Activated naive CD8-positive, alpha-beta T cell treated with anti-CD3 and anti-CD28 coated beads for 36 hours (primary cell): ENCODE measurements at regions not wholly inside any gene's neighbourhood (a gene's known extent, or its start where the extent isn't known, plus 50 kb on each side); places are given as distances from the start of the nearest gene placed in this dataset.
A peak's percentile ranks its signal among the peaks of the same experiment; 100 is the strongest.

Source experiments
- DNase-seq: peaks from one replicate; pipeline ENCODE4 v3.0.0; 2021
- H3K27ac Mint-ChIP-seq: one replicate; pipeline ENCODE4 v1.8.0; 2022; ENCODE audit warnings: mild to moderate bottlenecking, moderate library complexity, mixed read lengths
- H3K27me3 Mint-ChIP-seq: one replicate; pipeline ENCODE4 v1.8.0; 2022; ENCODE audit warnings: mild to moderate bottlenecking, mixed read lengths
- H3K36me3 Mint-ChIP-seq: one replicate; pipeline ENCODE4 v1.8.0; 2021; ENCODE audit warnings: mild to moderate bottlenecking, mixed read lengths
- H3K4me1 Mint-ChIP-seq: one replicate; pipeline ENCODE4 v1.8.0; 2021; ENCODE audit warnings: mixed read lengths
- H3K4me3 Mint-ChIP-seq: one replicate; pipeline ENCODE4 v1.8.0; 2022; ENCODE audit warnings: mild to moderate bottlenecking, moderate library complexity, mixed read lengths
- H3K9me3 Mint-ChIP-seq: one replicate; pipeline ENCODE4 v1.8.0; 2022; ENCODE audit warnings: mixed read lengths

DNA sequence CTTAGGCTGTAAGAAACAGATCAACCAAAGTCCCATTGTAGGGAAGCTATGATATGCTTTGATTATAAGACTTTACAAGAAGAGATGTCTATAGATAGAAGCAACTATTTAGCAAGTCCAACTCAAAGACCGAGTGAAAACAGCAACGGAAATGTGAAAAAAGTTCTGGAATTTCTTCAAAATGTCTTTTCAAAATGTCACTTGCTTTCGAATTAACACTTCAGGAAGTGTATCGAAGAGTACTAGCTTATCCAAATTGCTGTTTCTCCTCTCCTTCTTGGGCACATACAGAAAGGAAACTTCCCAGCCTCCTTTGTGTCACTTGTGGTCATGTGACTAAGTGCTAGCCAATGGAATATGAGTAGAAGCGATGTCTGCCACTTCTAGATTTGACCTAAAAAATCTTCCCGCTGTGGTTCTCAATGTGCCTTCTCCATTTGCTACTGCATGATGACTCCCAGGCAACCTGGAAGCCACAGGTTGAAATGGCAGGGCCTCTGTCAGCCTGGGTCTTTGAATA lies 89.9 kb downstream of the TSEN15 start:
- Mint-ChIP-seq H3K4me1 (no peaks in the 10 kb centered on the region), H3K27ac (no peak overlapping the region), H3K36me3 (peaks cover 8% of the 10 kb centered on the region), H3K9me3 (peaks cover 6% of the 10 kb centered on the region), H3K27me3 (peaks cover 13% of the 10 kb centered on the region), H3K4me3 (no peak overlapping the region)
- DNase-seq: no peak

DNA sequence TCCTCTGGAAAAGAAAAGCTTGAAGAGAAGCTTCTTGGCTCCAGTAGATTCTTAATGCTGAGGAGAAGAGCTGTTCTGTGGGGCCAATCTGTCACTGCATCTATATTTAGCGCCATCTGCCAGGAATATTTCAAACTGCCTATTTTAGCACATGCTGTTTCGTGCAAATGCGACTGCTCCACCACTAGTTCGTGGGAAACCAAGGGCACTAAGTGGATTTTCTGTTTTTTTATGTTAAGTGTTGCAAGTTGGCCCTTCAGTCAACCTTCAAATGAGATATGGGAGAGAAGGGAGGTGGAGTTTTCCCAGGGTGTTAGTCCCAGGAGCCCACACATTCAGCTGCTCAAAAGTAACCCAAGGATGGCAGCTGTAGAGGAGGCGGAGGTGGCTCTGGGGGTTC lies 91.9 kb downstream of the TSEN15 start:
- DNase-seq: no peak
- Mint-ChIP-seq H3K9me3 (no peaks in the 10 kb centered on the region), H3K27me3 (peaks cover 17% of the 10 kb centered on the region), H3K27ac (no peak overlapping the region), H3K36me3 (no peaks in the 10 kb centered on the region), H3K4me1 (no peaks in the 10 kb centered on the region), H3K4me3 (no peak overlapping the region)

DNA sequence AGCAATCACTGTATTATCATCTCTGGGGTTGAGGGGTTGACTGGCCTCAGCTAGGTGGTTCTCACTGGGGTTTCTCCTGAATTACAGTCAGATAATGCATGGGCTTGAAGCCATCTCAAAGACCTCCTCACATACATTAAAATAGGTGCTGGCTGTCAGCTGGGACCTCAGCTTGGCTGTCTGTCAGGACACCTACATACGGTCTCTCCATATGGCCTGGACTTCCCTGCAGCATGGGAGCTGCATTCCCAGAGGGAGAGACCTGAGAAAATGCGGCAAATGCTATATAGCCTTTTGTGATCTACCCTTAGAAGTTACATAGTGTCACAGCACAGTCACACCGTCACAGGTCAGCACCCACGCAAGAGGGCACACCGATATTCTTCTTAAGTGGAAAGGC lies 93.6 kb downstream of the TSEN15 start:
- no peaks in the 10 kb centered on the region for H3K9me3 Mint-ChIP-seq
- H3K27me3 Mint-ChIP-seq: peaks cover 17% of the 10 kb centered on the region
- no peak for DNase-seq
- H3K4me3 Mint-ChIP-seq: no peak overlapping the region
- no peaks in the 10 kb centered on the region for H3K36me3 Mint-ChIP-seq
- no peak overlapping the region for H3K27ac Mint-ChIP-seq
- no peaks in the 10 kb centered on the region for H3K4me1 Mint-ChIP-seq

DNA sequence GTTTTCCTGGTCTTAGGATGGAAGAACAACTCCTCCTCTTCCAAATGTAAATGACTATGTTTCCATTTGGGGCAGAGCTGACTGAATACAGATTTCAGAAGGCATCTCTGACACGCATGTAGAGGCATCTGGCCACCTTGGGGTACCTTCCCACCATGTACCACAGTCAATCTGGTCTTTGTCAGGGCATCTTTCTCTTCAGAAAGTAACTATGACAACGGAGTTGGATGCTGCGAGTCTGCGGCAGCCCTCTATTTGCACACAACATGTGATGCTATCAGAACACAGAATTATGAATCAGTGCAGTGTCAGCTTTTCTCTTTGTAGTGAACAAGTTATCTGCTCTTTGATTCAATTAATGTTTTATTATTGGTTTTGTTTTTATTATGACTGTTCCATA lies 94.7 kb downstream of the TSEN15 start:
- no peaks in the 10 kb centered on the region for H3K4me1 Mint-ChIP-seq
- no peak for DNase-seq
- no peak overlapping the region for H3K4me3 Mint-ChIP-seq
- H3K27me3 Mint-ChIP-seq: peaks cover 21% of the 10 kb centered on the region
- no peaks in the 10 kb centered on the region for H3K36me3 Mint-ChIP-seq
- H3K9me3 Mint-ChIP-seq: no peaks in the 10 kb centered on the region
- no peak overlapping the region for H3K27ac Mint-ChIP-seq

DNA sequence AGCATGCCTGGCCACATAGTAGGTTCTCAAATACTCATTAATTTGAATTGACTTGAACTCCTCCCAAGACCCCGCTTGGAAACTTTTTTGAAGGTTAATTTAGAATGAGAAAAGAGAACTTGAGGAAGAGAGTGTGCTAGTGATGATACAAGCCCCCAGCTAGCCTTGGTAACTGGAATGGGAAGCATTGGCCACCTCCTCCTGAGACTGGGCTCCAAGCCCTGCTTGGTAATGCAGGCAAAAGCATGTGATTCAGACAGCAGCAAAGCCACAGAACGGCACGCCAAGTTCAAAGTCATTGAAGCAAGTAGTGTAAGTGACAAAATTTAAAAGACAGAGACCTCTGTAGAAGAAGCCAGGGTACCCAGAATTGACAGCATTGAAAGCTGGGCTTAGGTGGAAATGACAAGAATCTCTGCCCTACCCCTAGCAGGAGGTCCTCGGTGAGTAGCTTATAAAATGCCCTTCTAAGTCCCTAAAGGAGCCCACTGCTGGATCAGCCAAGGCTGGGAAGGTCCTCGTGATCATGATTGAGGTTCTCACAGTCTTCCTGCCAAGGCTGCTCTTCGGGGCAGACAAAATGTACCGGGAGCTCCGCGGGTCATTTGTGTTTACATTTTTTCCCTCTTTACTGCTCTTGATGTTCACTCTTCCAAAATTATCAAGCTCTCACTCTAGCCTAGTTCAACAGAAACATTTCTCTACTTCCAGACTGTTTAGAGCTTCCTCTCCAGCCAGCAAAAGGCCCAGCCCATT lies 99.4 kb downstream of the TSEN15 start:
- peaks cover 41% of the 10 kb centered on the region for H3K27me3 Mint-ChIP-seq
- no peak for DNase-seq
- H3K9me3 Mint-ChIP-seq: no peaks in the 10 kb centered on the region
- H3K4me1 Mint-ChIP-seq: peaks cover 13% of the 10 kb centered on the region
- no peak overlapping the region for H3K27ac Mint-ChIP-seq
- H3K4me3 Mint-ChIP-seq: no peak overlapping the region
- H3K36me3 Mint-ChIP-seq: no peaks in the 10 kb centered on the region

DNA sequence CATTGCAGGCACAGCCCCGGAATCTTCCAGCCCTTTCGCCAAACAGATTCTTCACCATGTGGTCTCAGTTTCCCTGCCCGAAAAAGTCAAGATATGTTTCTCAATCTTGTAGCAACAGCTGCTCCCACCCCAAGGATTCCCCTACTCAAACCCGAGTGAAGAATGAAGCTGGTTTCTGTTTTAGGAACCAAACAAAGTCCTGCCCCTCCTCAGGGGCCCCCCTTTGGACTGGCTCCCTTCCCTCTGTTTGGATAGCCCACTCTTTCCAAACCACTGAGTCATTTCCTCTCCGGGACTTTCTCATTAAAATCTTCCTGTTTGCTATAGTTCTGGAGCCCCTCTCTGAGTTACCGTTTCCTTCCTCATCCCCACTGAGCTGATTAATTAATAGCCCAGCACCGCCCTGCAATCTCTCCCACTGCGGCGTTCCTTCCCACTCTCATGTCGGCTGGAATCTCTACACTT lies 100.9 kb downstream of the TSEN15 start:
- no peaks in the 10 kb centered on the region for H3K36me3 Mint-ChIP-seq
- H3K4me1 Mint-ChIP-seq: peaks cover 13% of the 10 kb centered on the region
- H3K27me3 Mint-ChIP-seq: peaks cover 47% of the 10 kb centered on the region
- H3K4me3 Mint-ChIP-seq: peak overlapping the region; percentile 62
- no peaks in the 10 kb centered on the region for H3K9me3 Mint-ChIP-seq
- no peak for DNase-seq
- no peak overlapping the region for H3K27ac Mint-ChIP-seq

DNA sequence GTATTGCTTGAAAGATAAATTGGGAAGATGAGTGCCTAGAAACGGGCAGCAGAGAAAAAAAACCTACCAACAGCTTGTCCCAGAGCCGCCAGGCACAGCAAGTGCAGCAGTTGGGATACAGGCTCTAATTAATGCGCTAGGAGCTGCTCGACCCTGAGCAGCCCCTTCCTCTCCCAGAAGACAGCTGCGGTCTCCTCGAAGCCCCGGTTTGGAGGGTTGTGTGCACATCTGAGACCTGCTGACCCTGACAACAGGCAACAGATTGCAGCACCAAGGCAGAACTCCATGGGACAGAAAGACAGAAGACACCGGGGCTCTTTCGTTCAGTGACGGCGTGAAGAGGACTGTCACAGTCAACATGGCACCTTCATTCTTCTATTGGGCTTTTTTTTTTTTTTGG lies 101.4 kb downstream of the TSEN15 start:
- Mint-ChIP-seq H3K27ac (no peak overlapping the region), H3K4me3 (peak overlapping the region; percentile 62), H3K4me1 (peaks cover 13% of the 10 kb centered on the region), H3K9me3 (no peaks in the 10 kb centered on the region), H3K27me3 (peaks cover 44% of the 10 kb centered on the region), H3K36me3 (no peaks in the 10 kb centered on the region)
- DNase-seq: no peak

DNA sequence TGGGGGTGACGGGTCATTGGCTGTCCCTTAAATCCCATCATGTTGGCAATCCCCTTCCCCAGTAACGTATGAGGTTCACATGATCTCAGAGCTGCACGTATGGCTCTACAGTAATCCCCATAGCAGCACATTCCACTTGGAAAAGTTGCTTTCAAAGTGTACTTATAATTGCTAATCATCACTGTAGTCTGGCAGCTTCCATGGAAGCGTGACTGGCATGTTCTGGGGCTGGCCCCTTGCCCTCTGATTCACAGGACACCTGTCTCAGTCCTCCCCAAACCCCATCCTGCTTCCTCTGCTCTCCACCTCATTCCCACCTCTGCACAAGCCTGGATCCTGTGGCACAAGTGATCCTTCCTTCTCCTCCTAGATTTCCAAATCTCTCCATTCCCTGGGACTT lies 102.2 kb downstream of the TSEN15 start:
- no peak for DNase-seq
- no peak overlapping the region for H3K4me3 Mint-ChIP-seq
- peaks cover 48% of the 10 kb centered on the region for H3K27me3 Mint-ChIP-seq
- no peaks in the 10 kb centered on the region for H3K9me3 Mint-ChIP-seq
- no peak overlapping the region for H3K27ac Mint-ChIP-seq
- H3K36me3 Mint-ChIP-seq: no peaks in the 10 kb centered on the region
- peaks cover 13% of the 10 kb centered on the region for H3K4me1 Mint-ChIP-seq

DNA sequence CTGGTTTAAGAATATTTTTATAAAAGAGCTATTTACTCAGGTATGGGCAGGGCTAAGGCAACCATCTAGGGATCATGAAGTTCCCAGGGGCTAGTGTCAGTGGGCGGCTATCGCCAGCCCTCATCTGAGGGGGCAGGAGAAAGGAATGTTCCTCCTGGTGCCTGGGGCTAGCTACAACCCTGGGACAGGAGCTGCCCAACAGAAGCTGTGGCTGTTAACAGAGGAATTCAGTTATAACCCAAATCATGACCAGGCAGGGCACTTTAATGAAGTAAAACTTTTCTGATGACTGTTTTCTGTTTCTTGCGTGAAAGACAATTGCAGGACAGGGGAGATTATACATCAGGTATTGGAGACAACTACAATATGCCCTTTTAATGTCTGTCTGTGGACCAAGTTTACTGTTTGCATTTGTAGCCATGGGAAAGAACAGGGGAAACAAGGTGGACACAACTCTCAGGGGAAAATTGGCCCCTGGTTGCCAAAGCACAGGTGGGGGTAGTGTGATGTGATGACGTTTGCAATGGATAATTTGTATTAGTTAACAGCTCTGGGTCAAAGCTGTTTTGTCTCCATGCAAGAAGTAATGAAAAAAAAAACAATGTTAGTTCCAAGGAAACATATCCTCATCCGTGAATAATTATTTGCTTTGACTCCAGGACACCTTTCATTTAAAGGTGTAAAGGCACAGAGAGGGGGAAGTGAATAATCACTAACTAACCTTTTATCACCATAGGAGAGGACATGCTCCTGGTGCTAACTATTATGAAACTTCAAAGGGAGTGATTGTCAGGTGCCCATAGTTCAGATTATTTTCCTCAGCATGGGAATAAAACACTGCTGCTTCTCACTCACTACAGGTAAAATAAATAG lies 105.2 kb downstream of the TSEN15 start:
- Mint-ChIP-seq H3K4me1 (peaks cover 13% of the 10 kb centered on the region), H3K36me3 (no peaks in the 10 kb centered on the region), H3K27me3 (peaks cover 38% of the 10 kb centered on the region), H3K9me3 (no peaks in the 10 kb centered on the region), H3K27ac (no peak overlapping the region), H3K4me3 (no peak overlapping the region)
- DNase-seq: no peak

DNA sequence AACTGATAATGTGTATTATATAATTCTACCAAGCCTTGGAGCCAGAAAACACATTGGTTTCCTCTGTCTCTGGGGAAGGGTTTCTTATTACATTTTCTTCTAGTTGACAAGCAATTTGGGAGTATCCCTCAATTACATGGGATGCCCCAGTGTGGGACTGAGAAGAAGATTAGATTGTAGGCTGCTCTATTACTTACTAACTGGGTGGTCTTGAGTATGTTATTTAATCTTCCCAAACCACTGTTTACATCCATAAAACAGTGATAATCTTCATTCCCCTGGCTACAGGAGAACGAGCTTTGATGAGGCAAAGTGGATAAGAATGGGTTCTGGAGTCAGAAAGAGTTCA lies 105.8 kb downstream of the TSEN15 start:
- no peak for DNase-seq
- Mint-ChIP-seq H3K9me3 (no peaks in the 10 kb centered on the region), H3K27me3 (peaks cover 32% of the 10 kb centered on the region), H3K4me3 (no peak overlapping the region), H3K4me1 (peaks cover 9% of the 10 kb centered on the region), H3K36me3 (no peaks in the 10 kb centered on the region), H3K27ac (no peak overlapping the region)

DNA sequence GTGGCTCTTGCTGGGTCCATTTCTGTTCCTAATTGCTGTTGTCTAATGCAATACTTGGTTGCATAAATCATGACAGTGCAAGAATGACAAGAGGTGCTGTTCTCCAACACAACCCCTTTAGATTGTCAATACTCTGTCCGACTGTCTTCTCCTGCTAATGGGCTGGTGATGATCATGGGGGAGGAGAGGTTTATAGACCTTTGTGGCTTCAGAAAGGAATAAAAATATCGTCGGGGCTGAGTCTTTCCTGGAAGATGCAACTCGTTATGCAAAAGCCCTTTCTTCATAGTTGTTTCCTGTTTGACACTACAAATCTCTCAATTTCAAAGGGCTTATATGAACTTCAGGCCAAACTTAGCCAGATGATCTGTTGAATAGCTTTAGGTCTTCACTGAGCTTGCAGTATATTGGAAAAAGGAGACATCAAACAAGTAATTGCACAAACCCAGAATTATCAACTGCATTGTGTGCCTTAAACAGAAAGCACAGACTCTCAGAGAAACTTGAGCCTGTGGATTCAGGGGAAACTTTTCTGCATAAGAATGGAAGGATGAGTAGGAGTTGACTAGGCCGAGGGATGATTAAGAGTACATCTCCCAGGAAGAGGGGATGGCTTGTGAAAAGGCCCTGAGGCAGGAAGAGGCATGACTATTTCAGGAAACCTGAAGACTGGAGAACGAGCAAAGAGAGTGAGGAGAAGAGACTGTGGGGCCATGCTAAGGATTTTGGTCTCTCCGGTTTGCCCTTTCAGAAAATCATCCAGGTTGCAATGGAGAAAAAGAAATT lies 107.6 kb downstream of the TSEN15 start:
- no peaks in the 10 kb centered on the region for H3K36me3 Mint-ChIP-seq
- no peaks in the 10 kb centered on the region for H3K9me3 Mint-ChIP-seq
- H3K27ac Mint-ChIP-seq: no peak overlapping the region
- no peak overlapping the region for H3K4me3 Mint-ChIP-seq
- no peaks in the 10 kb centered on the region for H3K4me1 Mint-ChIP-seq
- peaks cover 16% of the 10 kb centered on the region for H3K27me3 Mint-ChIP-seq
- no peak for DNase-seq

DNA sequence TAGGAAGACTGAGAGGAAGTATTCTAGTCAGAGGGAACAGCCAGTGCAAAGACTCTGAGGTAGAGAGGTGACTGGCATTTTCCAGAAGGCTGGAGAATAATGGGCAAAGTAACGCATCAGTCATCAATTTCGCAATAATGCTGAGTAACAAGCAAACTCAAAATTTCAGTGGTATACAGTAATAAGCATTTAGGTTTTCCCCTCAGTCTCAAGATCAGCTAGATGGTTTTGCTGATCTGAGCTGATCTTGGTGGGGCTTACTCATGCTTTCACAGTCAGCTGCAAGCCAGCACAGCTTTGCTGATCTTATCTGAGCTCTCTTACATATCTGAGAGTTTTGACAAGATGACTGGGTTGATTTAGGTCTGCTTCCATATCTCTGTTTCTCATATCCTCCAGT lies 108.7 kb downstream of the TSEN15 start:
- Mint-ChIP-seq H3K27ac (no peak overlapping the region), H3K27me3 (peaks cover 10% of the 10 kb centered on the region), H3K4me1 (no peaks in the 10 kb centered on the region), H3K4me3 (no peak overlapping the region), H3K36me3 (no peaks in the 10 kb centered on the region), H3K9me3 (peaks cover under 1% of the 10 kb centered on the region)
- no peak for DNase-seq

DNA sequence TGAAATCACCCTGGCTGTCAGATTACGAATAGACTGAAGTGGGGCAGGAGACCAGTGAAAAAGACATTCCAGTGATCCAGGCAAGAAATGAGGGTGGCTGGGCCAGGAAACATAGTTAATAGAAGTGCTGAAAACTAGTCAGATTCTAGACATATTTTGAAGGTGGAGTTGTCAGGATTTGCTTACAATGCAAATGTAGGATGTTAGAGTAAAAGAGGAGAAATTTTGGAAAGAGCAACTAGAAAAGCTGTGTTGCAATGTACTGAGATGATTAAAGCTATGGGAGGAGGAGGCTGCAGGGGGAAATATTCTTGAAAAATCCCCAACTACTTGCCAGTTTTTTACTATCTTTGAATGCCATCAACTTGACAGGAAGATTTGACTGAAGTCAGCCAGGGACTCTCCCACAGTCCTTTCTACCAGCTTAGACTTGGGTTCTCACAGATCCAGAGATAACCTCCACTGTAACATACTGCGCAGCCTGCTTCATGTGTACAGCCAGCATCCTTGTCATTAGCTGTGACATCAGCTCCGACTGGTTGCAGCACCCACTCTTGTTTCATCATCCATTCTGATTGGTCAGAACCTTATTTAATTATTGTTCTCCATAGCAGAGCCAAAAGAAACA lies 109.7 kb downstream of the TSEN15 start:
- Mint-ChIP-seq H3K36me3 (no peaks in the 10 kb centered on the region), H3K9me3 (peaks cover 2% of the 10 kb centered on the region), H3K4me1 (no peaks in the 10 kb centered on the region), H3K27me3 (peaks cover 10% of the 10 kb centered on the region), H3K27ac (no peak overlapping the region), H3K4me3 (no peak overlapping the region)
- DNase-seq: no peak

DNA sequence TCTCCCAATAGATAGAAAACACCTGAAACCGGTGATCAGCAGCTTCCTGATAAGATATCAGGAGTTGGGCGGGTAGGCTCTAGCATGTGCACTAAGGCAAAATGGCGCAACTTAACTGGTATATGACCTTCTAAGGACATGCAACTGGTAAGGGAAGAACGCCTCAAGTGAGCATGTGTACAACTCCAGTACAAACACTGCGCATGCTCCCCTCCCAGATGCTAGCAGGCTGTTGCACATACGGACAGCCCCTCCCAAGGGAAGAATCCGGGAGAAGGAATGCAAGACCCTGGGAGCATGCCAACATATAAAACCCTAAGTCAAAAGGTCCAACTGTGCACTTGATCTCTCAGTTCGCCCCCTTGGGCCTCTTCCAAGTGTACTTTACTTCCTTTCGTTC lies 110.8 kb downstream of the TSEN15 start:
- H3K27ac Mint-ChIP-seq: no peak overlapping the region
- no peaks in the 10 kb centered on the region for H3K4me1 Mint-ChIP-seq
- H3K36me3 Mint-ChIP-seq: no peaks in the 10 kb centered on the region
- no peak for DNase-seq
- peaks cover 2% of the 10 kb centered on the region for H3K9me3 Mint-ChIP-seq
- peaks cover 4% of the 10 kb centered on the region for H3K27me3 Mint-ChIP-seq
- no peak overlapping the region for H3K4me3 Mint-ChIP-seq
